Cardiac fibroblast (primary cell): ENCODE measurements at regions not wholly inside any gene's neighbourhood (a gene's known extent, or its start where the extent isn't known, plus 50 kb on each side); places are given as distances from the start of the nearest gene placed in this dataset.

ENCODE experiments used
- DNase-seq, 2 donors: peaks; one replicate each; pipeline versions ENCODE4 v3.0.0 to v3.0.0-alpha.2; 2010; ENCODE audit warnings: low read depth in 2 of 2
- H3K4me3 ChIP-seq, 2 donors: replicated peaks in 1 of 2; 1 replicate in 1 of 2; 2 replicates in 1 of 2; pipeline ENCODE4 v1.5.1; 2011; ENCODE audit warnings: low read depth in 2 of 2, low read length in 2 of 2, mild to moderate bottlenecking in 2 of 2, moderate library complexity in 1 of 2
- TF ChIP-seq, protein P1 (sequence below): IDR thresholded peaks from one replicate; pipeline ENCODE4 v1.5.1; 2011; ENCODE audit warnings: low read depth, mild to moderate bottlenecking, low read length, inconsistent platforms

DNA sequence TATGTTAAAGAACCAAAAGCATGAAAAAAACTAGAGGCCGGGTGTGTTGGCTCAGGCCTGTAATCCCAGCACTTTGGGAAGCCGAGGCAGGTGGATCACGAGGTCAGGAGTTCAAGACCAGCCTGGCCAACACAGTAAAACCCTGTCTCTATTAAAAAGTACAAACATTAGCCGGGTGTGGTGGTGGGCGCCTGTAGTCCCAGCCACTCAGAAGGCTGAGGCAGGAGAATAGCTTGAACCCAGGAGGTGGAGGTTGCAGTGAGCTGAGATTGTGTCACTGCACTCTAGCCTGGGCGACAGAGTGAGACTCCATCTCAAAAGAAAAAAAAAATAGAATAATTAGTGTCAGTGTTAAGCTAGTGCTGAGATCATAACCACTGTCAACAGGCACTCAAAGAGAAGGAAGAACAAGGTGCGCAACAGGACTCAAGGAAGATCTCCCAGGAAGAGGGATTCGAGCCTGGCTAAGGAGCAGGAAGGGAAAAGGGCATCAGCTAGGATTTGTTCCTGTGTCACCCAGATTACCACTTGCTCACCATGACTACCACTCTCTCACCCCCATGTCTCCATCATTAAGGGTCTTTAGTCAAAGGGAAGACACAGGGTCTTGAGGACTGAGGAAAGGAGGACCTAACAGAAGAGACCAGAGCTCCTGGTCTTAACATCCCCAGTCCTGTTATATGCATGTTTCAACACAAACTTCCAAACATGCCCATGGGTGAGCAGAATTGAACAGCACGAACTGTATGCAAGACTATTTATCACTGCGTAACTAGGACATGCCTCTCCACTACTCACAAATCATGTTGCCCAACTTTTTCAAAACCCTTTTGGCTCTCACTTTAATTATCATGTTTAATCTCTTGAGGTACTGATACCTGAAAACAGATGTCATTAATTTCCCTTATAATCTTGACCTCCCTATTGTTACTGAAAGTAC, 88.3 kb upstream of the PLEKHM1 start:
- TF ChIP-seq, protein P1, sequence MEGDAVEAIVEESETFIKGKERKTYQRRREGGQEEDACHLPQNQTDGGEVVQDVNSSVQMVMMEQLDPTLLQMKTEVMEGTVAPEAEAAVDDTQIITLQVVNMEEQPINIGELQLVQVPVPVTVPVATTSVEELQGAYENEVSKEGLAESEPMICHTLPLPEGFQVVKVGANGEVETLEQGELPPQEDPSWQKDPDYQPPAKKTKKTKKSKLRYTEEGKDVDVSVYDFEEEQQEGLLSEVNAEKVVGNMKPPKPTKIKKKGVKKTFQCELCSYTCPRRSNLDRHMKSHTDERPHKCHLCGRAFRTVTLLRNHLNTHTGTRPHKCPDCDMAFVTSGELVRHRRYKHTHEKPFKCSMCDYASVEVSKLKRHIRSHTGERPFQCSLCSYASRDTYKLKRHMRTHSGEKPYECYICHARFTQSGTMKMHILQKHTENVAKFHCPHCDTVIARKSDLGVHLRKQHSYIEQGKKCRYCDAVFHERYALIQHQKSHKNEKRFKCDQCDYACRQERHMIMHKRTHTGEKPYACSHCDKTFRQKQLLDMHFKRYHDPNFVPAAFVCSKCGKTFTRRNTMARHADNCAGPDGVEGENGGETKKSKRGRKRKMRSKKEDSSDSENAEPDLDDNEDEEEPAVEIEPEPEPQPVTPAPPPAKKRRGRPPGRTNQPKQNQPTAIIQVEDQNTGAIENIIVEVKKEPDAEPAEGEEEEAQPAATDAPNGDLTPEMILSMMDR = no peak
- H3K4me3 ChIP-seq = no peak overlapping the region
- DNase-seq = no peak

DNA sequence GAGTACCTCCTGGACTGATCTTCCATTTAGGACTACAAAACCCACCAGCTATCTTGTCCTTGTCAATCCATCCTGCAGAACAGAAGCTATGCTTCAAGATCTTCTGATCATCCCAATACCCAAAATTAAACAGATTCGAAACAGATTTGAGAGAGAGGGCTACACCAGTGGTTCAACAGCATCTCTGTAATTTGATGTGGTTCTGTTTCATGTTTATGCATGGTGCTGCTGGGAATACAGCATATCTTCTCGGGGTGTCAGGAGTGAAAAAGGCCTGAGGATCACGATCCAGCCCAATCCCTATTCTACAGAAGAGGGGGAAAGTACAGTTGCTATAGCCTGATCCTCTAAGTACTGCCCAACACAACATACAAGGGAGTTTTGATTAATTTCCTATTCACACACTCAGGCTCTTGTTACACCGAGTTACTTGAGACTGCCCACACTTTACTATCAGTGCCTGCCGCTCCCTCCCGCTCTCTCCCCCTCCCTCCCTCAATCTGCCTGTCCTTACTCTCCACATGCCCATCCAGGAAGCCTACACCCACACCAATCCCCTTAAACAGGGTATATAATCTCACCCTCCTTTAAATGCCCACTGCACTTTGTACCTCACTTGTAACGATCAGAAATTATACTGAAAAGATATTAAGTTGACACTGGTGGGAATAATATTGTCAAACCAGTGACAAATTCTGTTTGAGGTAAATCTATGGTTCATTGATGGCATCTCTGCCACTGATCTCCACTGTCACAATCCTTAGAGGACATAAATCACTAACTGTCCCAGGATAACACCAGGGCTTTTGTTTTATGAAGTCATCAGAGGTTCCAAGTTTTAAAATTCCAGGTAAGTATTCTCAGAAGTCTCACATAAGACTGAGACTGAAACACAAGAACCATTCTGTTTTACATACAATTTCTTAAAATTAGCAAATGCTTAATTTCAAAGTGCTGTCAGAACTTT, 89.3 kb upstream of the PLEKHM1 start:
- DNase-seq = no peak
- H3K4me3 ChIP-seq = no peak overlapping the region
- TF ChIP-seq, protein P1 = no peak

DNA sequence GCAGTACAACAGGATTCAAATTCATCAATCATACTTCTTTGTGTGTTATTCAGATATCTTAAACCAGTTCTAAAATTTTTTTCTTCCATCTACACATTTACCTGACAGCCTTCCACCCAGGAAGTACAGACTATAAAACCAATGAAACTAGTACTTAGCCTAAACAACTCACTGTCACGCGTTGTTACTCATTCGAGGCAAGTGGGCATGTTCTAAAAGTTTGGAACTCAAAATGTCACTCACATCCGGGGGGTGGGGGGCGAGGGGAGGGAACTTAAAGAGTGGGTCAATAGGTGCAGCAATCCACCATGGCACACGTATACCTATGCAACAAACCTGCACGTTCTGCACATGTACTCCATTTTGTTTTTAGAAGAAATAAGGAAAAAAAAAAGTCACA, 90.4 kb upstream of the PLEKHM1 start:
- no peak overlapping the region for H3K4me3 ChIP-seq
- TF ChIP-seq, protein P1 = no peak
- no peak for DNase-seq

DNA sequence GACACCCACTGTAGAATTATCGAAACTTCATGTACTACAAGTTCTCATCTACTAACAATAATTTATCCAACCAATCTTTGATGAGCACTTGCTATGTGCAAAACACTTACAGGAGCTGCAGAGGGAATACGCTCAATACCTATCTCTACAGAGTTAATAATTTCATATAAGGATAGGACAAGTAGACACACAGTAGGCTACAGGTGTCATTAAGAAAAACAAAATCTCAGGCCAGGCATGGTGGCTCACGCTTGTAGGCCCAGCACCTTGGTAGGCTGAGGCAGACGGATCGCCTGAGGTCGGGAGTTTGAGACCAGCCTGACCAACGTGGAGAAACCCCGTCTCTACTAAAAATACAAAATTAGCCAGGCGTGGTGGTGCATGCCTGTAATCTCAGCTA, 91.3 kb upstream of the PLEKHM1 start:
- TF ChIP-seq, protein P1 = no peak
- no peak for DNase-seq
- no peak overlapping the region for H3K4me3 ChIP-seq

DNA sequence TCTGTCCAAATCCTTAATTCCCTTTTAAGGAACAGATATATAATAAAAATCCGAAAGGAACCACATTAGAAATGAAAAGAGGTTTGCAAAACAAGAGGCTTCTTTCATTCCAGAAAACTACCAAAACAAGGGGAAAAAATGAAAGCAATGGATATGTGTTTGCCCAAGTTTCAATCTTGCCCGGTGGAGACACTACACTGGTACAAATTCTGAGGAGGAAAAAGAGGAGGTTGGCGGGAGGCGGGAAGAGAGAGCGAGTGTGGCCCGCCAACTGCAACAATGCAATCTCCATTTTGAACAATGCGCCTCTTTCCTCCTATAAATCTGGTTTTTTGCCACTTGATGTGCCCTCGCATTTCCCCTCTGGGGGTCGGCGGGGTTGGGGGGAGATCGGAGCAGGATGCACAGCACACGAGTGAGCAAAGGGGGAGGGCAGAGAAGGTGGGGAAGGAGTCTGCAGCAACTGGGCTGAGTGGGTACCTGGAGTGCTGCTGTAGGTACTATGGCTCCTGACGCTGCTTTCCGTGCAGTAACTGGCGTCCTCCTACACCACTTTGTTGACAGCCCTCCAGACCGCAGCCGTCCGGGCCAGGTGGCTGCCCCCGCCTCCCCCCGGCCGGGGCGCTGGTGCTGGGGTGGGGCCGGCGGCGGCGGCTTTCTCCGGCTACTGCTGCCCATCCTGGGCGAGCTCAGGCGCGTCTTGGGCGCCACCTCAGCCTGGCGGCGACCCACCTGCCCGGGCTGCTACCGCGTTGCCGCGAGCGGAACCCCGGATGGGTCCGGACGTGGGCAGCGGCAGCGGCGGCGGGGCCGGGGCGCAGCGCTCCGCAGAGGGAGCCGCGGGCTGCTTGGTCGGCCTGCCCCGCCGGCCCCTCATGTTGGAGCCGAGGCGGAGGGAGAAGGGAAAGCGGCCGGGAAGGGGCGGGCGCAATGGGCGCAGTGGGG, 93.8 kb upstream of the PLEKHM1 start:
- peak; percentile 42 to 61 for DNase-seq
- H3K4me3 ChIP-seq = peak overlapping the region; percentile 77 to 78
- TF ChIP-seq, protein P1 = no peak
